Activated T-cell treated with anti-CD3 and anti-CD28 coated beads for 1 hour (primary cell): ENCODE measurements at regions not wholly inside any gene's neighbourhood (a gene's known extent, or its start where the extent isn't known, plus 50 kb on each side); places are given as distances from the start of the nearest gene placed in this dataset.
"Not testable (repeated sequence)": the region's sequence is repeated elsewhere in the genome, so short reads cannot be mapped to it uniquely, and the experiment has no call there.

Source experiments
- DNase-seq: peaks from one replicate; pipeline ENCODE4 v3.0.0-alpha.2; 2020; ENCODE audit warnings: low read depth

DNA sequence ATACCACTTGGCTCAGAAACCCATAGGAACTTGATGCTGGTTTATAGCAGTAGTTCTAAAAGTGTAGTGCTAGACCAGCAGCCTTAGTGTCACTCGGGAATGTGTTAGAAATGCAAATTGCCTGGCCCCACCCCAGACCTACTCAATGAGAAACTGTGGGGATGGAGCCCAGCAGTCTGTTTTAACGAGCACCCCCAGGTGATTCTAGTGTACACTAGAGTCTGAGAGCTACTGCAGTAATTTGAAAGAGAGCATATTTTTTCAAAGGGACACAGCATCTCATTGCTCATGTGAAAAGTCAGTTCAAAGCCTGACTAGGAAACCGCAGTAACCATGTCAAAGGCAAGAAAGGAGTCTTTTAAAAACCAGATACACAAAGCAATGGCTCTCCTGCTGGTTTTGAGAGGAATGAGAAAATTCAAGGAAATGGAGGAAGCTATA, 313.4 kb downstream of the SQOR start:
- DNase-seq: no peak

- no peak for DNase-seq
These were observed 324.1 kb downstream of the SQOR start for GRCh38 chr15:45958924-45959323.

GRCh38 chr15:45962733-45963132, 327.9 kb downstream of the SQOR start:
- no peak for DNase-seq

- no peak for DNase-seq
These were observed 335.7 kb downstream of the SQOR start for GRCh38 chr15:45970542-45970941.

GRCh38 chr15:45980366-45980765, 345.5 kb downstream of the SQOR start:
- DNase-seq: no peak

DNA sequence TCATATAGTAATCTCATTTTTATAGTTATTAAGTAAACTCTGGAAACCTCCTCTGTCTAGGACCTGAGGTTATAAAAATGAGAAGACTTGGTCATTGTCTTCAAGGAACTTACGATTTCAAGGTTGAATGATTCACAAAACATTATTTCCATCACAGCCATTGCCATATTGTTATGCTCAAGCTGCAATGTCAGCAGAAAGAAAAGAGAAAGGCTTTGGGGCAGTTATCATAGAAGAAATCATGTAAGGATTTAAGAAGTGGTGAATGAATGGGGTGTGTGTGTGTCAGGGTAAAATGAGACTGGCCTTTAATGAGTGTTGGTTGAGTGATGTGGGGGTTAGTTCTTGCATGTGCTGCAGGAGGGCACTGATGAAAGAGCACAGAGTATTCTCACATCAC, 346.8 kb downstream of the SQOR start:
- DNase-seq: no peak

GRCh38 chr15:45991863-45992262, 357.0 kb downstream of the SQOR start:
- DNase-seq: no peak

- DNase-seq: no peak
These were observed 358.2 kb downstream of the SQOR start for GRCh38 chr15:45993072-45993471.

GRCh38 chr15:45993508-45993907, 358.7 kb downstream of the SQOR start:
- no peak for DNase-seq

DNA sequence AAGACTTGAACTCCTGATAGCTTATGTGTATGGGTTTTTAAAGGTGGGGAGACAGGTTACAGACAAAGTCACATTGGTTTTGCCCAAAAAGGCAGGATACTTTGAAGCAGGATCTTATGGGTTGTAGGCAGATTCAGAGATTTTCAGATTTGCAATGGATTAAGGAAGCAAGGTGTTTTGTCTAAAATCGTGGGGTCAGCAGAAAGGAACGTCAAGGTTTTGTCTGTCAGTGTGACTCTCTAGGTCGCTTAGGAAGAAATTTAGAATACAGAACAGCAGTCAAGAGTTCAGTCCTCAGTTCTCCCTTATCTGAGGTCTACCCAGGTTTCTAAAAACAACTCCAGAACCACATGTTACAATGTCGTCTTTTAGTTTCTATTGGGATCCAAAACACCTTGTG, 361.0 kb downstream of the SQOR start:
- DNase-seq: no peak

DNA sequence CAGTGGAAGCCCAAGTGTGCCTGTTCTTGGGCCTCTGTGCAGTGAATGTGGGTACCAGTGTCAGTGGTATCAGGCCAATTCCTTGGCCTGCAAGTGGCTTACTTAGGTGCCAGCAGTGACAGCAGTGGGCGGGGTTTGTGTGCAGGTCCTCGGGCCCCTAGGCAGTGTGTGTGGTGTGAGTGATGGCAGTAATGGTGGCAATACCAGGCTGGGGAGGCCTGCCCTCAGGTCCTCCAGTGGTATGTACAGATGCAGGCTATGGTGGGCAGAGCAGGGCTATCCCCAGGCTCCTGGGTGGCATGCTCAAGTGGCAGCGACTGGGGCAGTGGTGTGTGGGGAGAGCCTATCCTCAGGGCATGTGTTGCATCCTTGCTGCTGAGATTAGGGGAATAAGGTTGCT, 379.7 kb downstream of the SQOR start:
- DNase-seq: no peak

GRCh38 chr15:46034755-46035154, 399.9 kb downstream of the SQOR start:
- no peak for DNase-seq

- no peak for DNase-seq
These were observed 404.9 kb downstream of the SQOR start for GRCh38 chr15:46039703-46040102.

GRCh38 chr15:46041905-46042304, 407.1 kb downstream of the SQOR start:
- DNase-seq: no peak

DNA sequence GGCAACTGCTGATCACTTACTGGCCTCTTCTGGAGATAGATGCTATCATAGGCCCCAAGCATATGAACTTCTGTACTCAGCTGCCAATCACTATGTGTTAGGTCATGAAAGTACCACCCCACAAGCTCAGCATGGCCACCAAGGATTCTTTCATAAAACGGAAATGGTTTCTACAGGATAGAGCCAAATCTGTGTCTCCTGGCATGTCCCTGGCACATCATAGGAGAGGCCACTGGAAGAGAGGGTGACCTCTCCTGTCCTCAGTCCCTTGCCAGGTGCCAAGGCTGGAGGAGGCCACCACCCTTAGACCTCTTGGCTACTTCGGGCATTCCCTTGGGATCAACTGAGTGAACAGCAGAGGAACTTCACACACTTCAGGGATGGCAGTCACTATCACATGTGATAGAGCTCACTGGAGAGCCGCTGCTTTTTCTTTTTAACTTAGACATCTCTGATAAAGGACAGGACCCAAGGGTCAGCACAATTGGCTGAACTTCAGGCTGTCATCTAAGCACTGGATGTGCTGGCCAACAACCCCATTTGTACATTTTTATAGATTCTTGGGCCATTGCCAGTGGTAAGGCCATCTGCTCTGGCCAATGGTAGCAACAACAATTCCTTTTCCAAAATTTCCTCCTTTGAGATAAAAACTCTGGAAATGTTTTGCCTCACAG, 425.2 kb downstream of the SQOR start:
- DNase-seq: no peak

DNA sequence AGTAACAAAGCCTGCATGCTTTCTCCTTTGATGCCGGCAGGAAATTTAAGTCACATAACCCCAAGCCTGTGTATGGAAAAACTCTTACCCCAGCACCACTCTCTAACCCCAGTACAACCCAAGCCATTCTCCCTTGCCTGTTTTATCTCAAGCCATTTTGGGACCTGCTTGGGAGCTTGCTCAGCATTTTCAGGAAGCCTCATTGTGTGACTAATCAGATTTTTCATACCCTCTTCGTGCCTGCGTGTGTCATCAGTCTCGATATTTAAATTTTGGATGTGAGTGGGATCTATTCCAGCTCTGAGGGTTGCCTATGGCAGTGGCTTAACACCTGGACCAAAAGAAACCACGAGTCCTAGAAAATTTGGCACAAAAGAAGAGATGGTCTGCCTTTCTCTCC, 426.2 kb downstream of the SQOR start:
- no peak for DNase-seq

DNA sequence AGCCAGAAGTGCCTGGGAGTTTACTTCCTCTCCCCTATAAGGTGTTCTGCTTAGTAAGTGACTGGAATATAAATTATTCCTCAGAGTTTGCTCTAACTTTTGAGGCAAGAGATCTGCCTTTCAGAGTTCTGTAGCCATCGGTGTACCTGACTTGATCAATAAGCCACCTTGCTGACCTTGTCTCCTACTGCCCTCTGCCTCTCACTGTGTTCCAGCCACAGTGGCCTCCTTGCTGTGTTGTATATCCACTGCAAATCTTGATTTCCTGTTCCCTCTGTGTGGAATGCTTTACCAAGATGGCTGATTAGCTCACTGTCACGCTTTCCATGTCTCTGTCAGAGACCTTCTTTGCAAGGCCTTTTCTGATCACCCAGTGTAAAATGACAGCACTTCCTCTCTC, 442.4 kb downstream of the SQOR start:
- no peak for DNase-seq

DNA sequence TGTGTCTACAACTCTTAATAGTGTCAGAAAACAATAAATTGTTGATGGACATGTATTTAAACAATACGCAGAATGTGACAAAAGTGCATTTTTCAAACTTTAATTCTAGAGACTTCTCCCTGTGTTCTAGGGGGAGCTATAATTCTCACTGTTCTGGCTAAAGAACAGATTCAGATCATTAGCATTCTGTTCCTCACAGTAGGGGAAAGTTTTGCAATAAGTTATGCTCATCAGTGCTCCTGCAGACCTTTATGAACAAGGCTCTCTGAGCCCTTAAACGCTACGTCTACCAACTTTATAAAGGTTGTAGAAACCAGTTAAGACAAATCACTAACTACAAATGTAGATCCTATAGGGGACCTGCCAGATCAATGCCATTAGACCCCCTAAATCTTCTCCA, 444.2 kb downstream of the SQOR start:
- DNase-seq: no peak

- DNase-seq: no peak
These were observed 445.2 kb downstream of the SQOR start for GRCh38 chr15:46080016-46080415.

DNA sequence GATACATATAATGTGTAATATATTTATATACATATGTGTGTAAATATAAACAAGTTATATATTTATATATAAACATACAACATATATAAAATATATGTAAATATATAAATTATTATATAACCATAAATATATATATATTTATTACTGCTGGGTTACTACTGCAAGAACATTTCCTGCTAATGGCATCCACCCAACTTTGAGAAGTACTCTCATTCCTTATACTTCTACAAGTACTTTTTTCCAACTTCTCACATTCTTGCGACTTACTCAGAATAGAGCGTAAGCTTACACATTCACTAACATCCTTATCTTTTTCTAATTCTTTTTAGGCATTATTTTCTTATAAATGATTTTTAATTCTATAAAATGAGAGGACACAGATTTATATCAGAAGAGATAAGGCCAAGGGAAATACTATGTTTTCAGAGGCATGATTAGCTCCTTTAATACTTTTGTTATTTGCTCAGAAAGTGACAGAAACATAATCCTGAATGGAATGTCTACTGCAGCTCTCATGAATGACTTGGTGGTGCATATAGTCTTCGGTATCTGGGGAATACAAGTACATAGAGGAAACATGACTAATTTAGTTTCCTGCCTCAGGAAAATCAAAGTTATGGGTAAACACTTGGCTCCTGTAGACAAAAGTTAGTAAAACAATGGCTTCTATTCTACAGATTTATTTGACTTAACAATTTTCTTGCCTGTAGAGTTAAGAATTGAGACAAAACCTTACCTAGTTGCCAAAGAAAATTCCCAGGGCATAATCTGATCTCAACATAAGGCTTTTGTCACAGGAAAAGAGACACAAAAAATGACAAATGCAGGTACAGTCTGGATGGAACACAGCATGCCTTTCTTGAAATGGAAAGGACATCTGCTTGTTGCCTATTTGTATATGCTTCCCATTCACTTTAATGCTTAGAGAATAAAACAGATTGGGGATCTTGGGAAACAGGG, 453.9 kb downstream of the SQOR start:
- no peak for DNase-seq

GRCh38 chr15:46089467-46089935, 454.7 kb downstream of the SQOR start:
- DNase-seq: no peak

DNA sequence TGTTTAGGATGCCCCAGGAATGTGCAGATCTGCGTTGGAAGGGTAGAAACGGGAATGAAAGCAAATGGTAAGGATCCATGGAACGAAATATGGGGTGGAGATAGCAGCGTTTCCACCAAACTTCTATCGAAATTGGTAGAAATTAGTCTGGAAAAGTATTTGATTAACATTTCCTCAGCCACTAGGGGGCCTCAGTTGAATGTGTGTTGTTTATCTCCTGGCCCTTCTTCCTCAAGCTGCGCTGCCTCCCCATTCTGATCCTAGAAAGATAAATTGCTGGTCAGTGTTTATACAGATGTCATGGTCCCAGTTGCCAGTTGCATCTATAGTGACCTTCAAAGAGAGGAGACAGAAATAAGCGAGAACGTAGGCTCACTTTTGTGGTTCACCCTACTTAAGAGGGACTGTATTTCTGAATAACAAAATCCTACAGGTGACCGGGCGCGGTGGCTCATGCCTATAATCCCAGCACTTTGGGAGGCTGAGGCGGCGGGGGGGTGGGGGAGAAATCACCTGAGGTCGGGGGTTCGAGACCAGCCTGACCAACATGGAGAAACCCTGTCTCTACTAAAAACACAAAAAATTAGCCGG, 457.1 kb downstream of the SQOR start:
- no peak for DNase-seq

GRCh38 chr15:46098006-46098405, 463.2 kb downstream of the SQOR start:
- DNase-seq: not testable (repeated sequence)
